Neuronal stem cell (in vitro differentiated cells): ENCODE measurements at regions not wholly inside any gene's neighbourhood (a gene's known extent, or its start where the extent isn't known, plus 50 kb on each side); places are given as distances from the start of the nearest gene placed in this dataset.
A peak's percentile ranks its signal among the peaks of the same experiment; 100 is the strongest.

Source experiments
- DNase-seq: peaks from one replicate; pipeline ENCODE4 v3.0.0-alpha.2; 2013; ENCODE audit warnings: low spot score
- H2AFZ ChIP-seq: one replicate; pipeline ENCODE4 v1.6.1; 2013; ENCODE audit warnings: mild to moderate bottlenecking, low read length, inconsistent platforms
- H2AK5ac ChIP-seq: 2 replicates; pipeline ENCODE4 v1.6.1; 2013; ENCODE audit warnings: low read depth, mild to moderate bottlenecking, inconsistent platforms, low read length, moderate library complexity, mixed read lengths
- H2BK120ac ChIP-seq: 2 replicates; pipeline ENCODE4 v1.6.1; 2013; ENCODE audit warnings: low read depth, mild to moderate bottlenecking, inconsistent platforms, low read length, moderate library complexity, mixed read lengths
- H2BK12ac ChIP-seq: one replicate; pipeline ENCODE4 v1.6.1; 2013; ENCODE audit warnings: low read length, inconsistent platforms
- H2BK15ac ChIP-seq: 2 replicates; pipeline ENCODE4 v1.6.1; 2013; ENCODE audit warnings: mild to moderate bottlenecking, low read length, inconsistent platforms, mixed read lengths
- H2BK5ac ChIP-seq: one replicate; pipeline ENCODE4 v1.6.1; 2013; ENCODE audit warnings: inconsistent platforms, mild to moderate bottlenecking, low read length, moderate library complexity
- H3K14ac ChIP-seq: one replicate; pipeline ENCODE4 v1.6.1; 2013; ENCODE audit warnings: low read length, inconsistent platforms
- H3K18ac ChIP-seq: 2 replicates; pipeline ENCODE4 v1.6.1; 2013; ENCODE audit warnings: low read length, inconsistent platforms
- H3K23ac ChIP-seq: 2 replicates; pipeline ENCODE4 v1.6.1; 2013; ENCODE audit warnings: low read depth, mild to moderate bottlenecking, mixed read lengths, low read length, inconsistent platforms; ENCODE audit not compliant: poor library complexity
- H3K27ac ChIP-seq: replicated peaks from 3 replicates; pipeline ENCODE4 v1.5.1; 2013; ENCODE audit warnings: low read length, inconsistent platforms
- H3K27me3 ChIP-seq, 3 experiments: 2 replicates each; pipeline ENCODE4 v1.6.1; 2013; ENCODE audit warnings: low read length in 3 of 3, mild to moderate bottlenecking in 2 of 3, inconsistent platforms in 1 of 3, low read depth in 1 of 3, mixed read lengths in 1 of 3, moderate library complexity in 1 of 3; ENCODE audit not compliant: control insufficient read depth in 3 of 3, insufficient read depth in 3 of 3
- H3K36me3 ChIP-seq, 2 donors: replicated peaks in 1 of 2; 2 replicates each; pipeline ENCODE4 v1.6.1; 2013; ENCODE audit warnings: low read length in 2 of 2; ENCODE audit not compliant: control insufficient read depth in 2 of 2, insufficient read depth in 2 of 2
- H3K4ac ChIP-seq: 2 replicates; pipeline ENCODE4 v1.6.1; 2013; ENCODE audit warnings: inconsistent platforms, mild to moderate bottlenecking, low read length, moderate library complexity
- H3K4me1 ChIP-seq, 2 donors: 1 replicate in 1 of 2; 2 replicates in 1 of 2; pipeline ENCODE4 v1.6.1; 2013; ENCODE audit warnings: low read length in 2 of 2, low read depth in 1 of 2; ENCODE audit not compliant: control insufficient read depth in 2 of 2, insufficient read depth in 1 of 2
- H3K4me2 ChIP-seq: one replicate; pipeline ENCODE4 v1.6.1; 2013; ENCODE audit warnings: mild to moderate bottlenecking, low read length, inconsistent platforms; ENCODE audit not compliant: insufficient read depth, poor library complexity, severe bottlenecking
- H3K4me3 ChIP-seq, 2 donors: 2 replicates each; pipeline ENCODE4 v1.5.1; 2013; ENCODE audit warnings: low read length in 2 of 2, mild to moderate bottlenecking in 2 of 2, inconsistent platforms in 1 of 2, moderate library complexity in 1 of 2
- H3K79me1 ChIP-seq: one replicate; pipeline ENCODE4 v1.6.1; 2013; ENCODE audit warnings: low read depth, mild to moderate bottlenecking, inconsistent platforms, low read length, moderate library complexity
- H3K9ac ChIP-seq: one replicate; pipeline ENCODE4 v1.6.1; 2013; ENCODE audit warnings: mild to moderate bottlenecking, low read depth, low read length, inconsistent platforms; ENCODE audit not compliant: poor library complexity
- H3K9me3 ChIP-seq, 2 donors: replicated peaks in 1 of 2; 2 replicates each; pipeline versions ENCODE3 to v1.6.1; 2013; ENCODE audit warnings: low read length in 2 of 2, mild to moderate bottlenecking in 2 of 2, inconsistent platforms in 1 of 2, low read depth in 1 of 2, mixed read lengths in 1 of 2, moderate library complexity in 1 of 2; ENCODE audit not compliant: control insufficient read depth in 2 of 2, insufficient read depth in 1 of 2
- H4K8ac ChIP-seq: one replicate; pipeline ENCODE4 v1.6.1; 2013; ENCODE audit warnings: low read depth, mild to moderate bottlenecking, inconsistent platforms, low read length, moderate library complexity
- H4K91ac ChIP-seq: one replicate; pipeline ENCODE4 v1.6.1; 2013; ENCODE audit warnings: low read length, low read depth, mild to moderate bottlenecking, inconsistent platforms; ENCODE audit not compliant: poor library complexity
- WGBS, 2 donors: extraction: QIAGEN DNeasy Blood & Tissue Kit; methylation state at CpG; one replicate each; pipeline ENCODE4 v1.1.7; 2013; ENCODE audit warnings: missing lambda C conversion rate in 2 of 2, mixed read lengths in 1 of 2; ENCODE audit not compliant: insufficient read length in 2 of 2, insufficient replicate concordance in 1 of 2; ENCODE audit errors: extremely low coverage in 2 of 2; 5-methylcytosine and 5-hydroxymethylcytosine counted together

- Histone ChIP-seq H2AK5ac (no peak overlapping the region), H3K27ac (no peak overlapping the region), H4K91ac (no peak overlapping the region), H2AFZ (peak overlapping the region; percentile 79), H3K4me1 (peaks cover 5 to 9% of the 10 kb centered on the region in 2 donors), H3K79me1 (no peaks in the 10 kb centered on the region), H2BK120ac (no peak overlapping the region), H3K14ac (no peak overlapping the region), H3K27me3 (no peaks in the 10 kb centered on the region), H3K36me3 (no peaks in the 10 kb centered on the region), H4K8ac (no peak overlapping the region), H2BK5ac (no peak overlapping the region), H3K4ac (no peak overlapping the region), H3K4me3 (no peak overlapping the region), H3K23ac (no peak overlapping the region), H3K18ac (no peak overlapping the region), H2BK12ac (no peak overlapping the region), H3K9me3 (no peaks in the 10 kb centered on the region), H3K4me2 (no peak overlapping the region), H2BK15ac (no peak overlapping the region), H3K9ac (no peak overlapping the region)
- no CpG with 5 or more reads among the region's 2 CpGs for WGBS, 2 donors
- no peak for DNase-seq
Observed at GRCh38 chr5:106085556-106085955, 1585.2 kb downstream of the EFNA5 start.

GRCh38 chr5:106085136-106085535, 1585.6 kb downstream of the EFNA5 start:
- no peaks in the 10 kb centered on the region for H3K9me3 ChIP-seq
- H3K27me3 ChIP-seq: no peaks in the 10 kb centered on the region
- no peak overlapping the region for H3K4me3 ChIP-seq
- WGBS, 2 donors: no CpG with 5 or more reads among the region's 1 CpG
- no peak for DNase-seq
- no peaks in the 10 kb centered on the region for H3K79me1 ChIP-seq
- peak overlapping the region; percentile 79 for H2AFZ ChIP-seq
- H2BK5ac ChIP-seq: no peak overlapping the region
- H3K14ac ChIP-seq: no peak overlapping the region
- H3K36me3 ChIP-seq: no peaks in the 10 kb centered on the region
- H4K91ac ChIP-seq: no peak overlapping the region
- H2BK15ac ChIP-seq: no peak overlapping the region
- H4K8ac ChIP-seq: no peak overlapping the region
- H2BK120ac ChIP-seq: no peak overlapping the region
- H3K27ac ChIP-seq: no peak overlapping the region
- H3K4ac ChIP-seq: no peak overlapping the region
- no peak overlapping the region for H3K4me2 ChIP-seq
- no peak overlapping the region for H3K23ac ChIP-seq
- H2AK5ac ChIP-seq: no peak overlapping the region
- peaks cover 5 to 9% of the 10 kb centered on the region in 2 donors for H3K4me1 ChIP-seq
- H3K18ac ChIP-seq: no peak overlapping the region
- no peak overlapping the region for H3K9ac ChIP-seq
- no peak overlapping the region for H2BK12ac ChIP-seq

GRCh38 chr5:106080535-106080934, 1590.2 kb downstream of the EFNA5 start:
- WGBS, 2 donors: no CpG with 5 or more reads among the region's 1 CpG
- H2BK15ac ChIP-seq: no peak overlapping the region

GRCh38 chr5:106076655-106077054, 1594.1 kb downstream of the EFNA5 start:
- DNase-seq: no peak
- Histone ChIP-seq H2BK5ac (no peak overlapping the region), H3K4me1 (no peaks in the 10 kb centered on the region), H2AK5ac (no peak overlapping the region), H3K36me3 (no peaks in the 10 kb centered on the region), H3K4me3 (no peak overlapping the region), H2AFZ (no peak overlapping the region), H3K79me1 (no peaks in the 10 kb centered on the region), H2BK12ac (no peak overlapping the region), H3K27me3 (no peaks in the 10 kb centered on the region), H3K18ac (no peak overlapping the region), H3K9ac (no peak overlapping the region), H3K9me3 (no peaks in the 10 kb centered on the region), H3K4me2 (no peak overlapping the region), H3K27ac (no peak overlapping the region), H3K4ac (no peak overlapping the region), H3K23ac (no peak overlapping the region), H2BK120ac (no peak overlapping the region), H4K91ac (no peak overlapping the region), H2BK15ac (no peak overlapping the region), H4K8ac (no peak overlapping the region), H3K14ac (no peak overlapping the region)
- no CpG with 5 or more reads among the region's 4 CpGs for WGBS, 2 donors

More at GRCh38 chr5:106080535-106080934, 1590.2 kb downstream of the EFNA5 start:
- no peak overlapping the region for H4K8ac ChIP-seq
- H3K4me1 ChIP-seq: peaks cover 0 to 2% of the 10 kb centered on the region in 2 donors
- H3K9me3 ChIP-seq: no peaks in the 10 kb centered on the region
- H2BK12ac ChIP-seq: no peak overlapping the region
- H3K23ac ChIP-seq: no peak overlapping the region
- no peak overlapping the region for H3K27ac ChIP-seq
- H3K4ac ChIP-seq: no peak overlapping the region
- no peak overlapping the region for H2AK5ac ChIP-seq
- no peak overlapping the region for H2BK5ac ChIP-seq
- no peaks in the 10 kb centered on the region for H3K27me3 ChIP-seq
- no peak overlapping the region for H3K9ac ChIP-seq
- H3K18ac ChIP-seq: no peak overlapping the region
- no peak for DNase-seq
- H3K4me3 ChIP-seq: no peak overlapping the region
- peak overlapping the region; percentile 45 for H2AFZ ChIP-seq
- H3K14ac ChIP-seq: no peak overlapping the region
- H3K79me1 ChIP-seq: no peaks in the 10 kb centered on the region
- no peak overlapping the region for H2BK120ac ChIP-seq
- H4K91ac ChIP-seq: no peak overlapping the region
- no peak overlapping the region for H3K4me2 ChIP-seq
- H3K36me3 ChIP-seq: no peaks in the 10 kb centered on the region
